ENCODE measurements at regions not wholly inside any gene's neighbourhood (a gene's known extent, or its start where the extent isn't known, plus 50 kb on each side); places are given as distances from the start of the nearest gene placed in this dataset.

DNA sequence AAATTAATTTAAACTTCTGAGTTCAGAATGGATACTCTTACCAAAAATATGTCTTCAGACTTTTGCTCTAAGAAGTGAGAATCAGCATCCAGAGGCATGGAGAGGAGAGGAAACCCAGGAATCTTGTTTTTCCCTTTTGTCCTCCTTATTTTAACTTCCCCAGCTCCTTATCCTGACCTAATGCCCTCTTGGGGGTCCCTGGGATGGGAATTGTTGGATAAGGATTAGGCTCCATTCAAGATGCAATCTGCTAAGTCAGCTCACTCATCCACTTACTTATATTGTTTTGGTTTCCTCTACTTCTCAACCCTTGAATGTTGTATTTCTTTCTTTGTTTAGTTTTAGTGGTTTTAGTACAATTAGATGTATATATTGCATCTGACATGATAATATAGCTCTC lies 208.4 kb upstream of the PCDH7 start:
- TF ChIP-seq, protein P1, sequence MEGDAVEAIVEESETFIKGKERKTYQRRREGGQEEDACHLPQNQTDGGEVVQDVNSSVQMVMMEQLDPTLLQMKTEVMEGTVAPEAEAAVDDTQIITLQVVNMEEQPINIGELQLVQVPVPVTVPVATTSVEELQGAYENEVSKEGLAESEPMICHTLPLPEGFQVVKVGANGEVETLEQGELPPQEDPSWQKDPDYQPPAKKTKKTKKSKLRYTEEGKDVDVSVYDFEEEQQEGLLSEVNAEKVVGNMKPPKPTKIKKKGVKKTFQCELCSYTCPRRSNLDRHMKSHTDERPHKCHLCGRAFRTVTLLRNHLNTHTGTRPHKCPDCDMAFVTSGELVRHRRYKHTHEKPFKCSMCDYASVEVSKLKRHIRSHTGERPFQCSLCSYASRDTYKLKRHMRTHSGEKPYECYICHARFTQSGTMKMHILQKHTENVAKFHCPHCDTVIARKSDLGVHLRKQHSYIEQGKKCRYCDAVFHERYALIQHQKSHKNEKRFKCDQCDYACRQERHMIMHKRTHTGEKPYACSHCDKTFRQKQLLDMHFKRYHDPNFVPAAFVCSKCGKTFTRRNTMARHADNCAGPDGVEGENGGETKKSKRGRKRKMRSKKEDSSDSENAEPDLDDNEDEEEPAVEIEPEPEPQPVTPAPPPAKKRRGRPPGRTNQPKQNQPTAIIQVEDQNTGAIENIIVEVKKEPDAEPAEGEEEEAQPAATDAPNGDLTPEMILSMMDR (conservative IDR thresholded peaks at IDR 0.05): no peak
- TF ChIP-seq ZFX (IDR thresholded peaks at IDR 0.05): no peak
- no peak overlapping the region for H3K27ac ChIP-seq

DNA sequence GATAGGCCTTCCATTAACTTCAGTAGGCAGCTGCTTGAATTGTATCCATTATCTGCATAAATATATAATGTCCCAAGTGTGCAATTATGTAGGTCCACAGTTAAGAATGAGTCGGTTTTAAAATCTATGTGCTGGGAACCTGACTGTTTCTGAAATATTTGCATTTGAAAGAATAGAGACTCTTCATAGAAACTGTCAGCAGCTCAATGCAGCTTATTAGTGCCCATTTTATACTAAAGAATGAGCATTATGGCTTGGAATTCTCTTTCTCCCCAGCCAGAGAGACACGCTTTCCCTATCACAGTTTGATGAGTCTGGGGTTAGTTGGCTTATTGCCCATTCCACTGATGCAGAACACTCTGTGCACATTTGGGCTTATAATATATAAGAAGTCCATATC lies 202.0 kb upstream of the PCDH7 start:
- TF ChIP-seq ZFX (IDR thresholded peaks at IDR 0.05): no peak
- TF ChIP-seq, protein P1 (conservative IDR thresholded peaks at IDR 0.05): no peak
- H3K27ac ChIP-seq: no peak overlapping the region

DNA sequence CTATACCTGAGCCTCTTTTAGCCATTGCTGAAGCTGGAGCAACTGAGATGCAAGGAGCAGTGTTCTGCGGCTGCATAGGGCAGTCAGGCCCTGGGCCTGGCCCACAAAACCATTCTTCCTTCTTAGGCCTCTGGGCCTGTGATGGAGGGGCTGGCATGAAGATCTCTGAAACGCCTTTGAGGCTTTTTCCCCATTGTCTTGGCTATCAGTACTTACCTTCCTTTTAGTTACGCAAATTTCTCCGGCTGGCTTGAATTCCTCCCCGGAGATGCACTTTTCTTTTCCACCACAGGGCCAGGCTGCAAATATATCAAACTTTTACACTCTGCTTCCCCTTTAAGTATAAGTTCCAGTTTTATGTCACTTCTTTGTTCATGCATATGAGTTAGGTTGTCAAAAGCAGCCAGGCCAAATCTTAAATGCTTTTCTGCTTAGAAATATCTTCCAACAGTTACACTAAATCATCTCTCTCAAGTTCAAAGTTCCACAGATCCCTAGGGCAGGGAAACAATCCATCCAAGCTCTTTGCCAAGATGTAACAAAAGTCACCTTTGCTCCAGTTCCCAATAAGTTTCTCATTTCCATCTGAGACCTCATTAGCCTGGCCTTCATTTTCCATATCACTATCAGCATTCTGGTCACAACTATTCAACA lies 194.4 kb upstream of the PCDH7 start:
- no peak overlapping the region for H3K27ac ChIP-seq
- TF ChIP-seq, protein P1 (conservative IDR thresholded peaks at IDR 0.05): no peak

DNA sequence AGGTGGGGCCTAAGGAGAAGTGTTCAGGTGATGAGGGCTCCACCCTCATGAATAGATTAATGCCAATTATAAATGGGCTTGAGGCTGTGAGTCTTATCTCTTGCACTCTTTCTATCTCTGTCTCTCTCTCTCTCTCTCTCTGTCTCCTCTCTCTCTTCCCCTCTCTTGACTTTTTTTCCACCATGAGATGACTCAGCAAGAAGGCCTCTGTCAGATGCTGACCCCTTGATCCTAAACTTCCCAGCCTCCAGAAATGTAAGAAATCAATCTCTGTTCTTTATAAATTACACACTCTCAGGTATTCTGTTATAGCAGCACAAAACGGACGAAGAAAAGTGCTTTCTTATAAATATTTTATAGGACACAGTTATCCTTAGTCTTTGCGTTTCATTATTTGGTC lies 184.9 kb upstream of the PCDH7 start:
- TF ChIP-seq, protein P1 (conservative IDR thresholded peaks at IDR 0.05): no peak
- no peak for TF ChIP-seq ZFX (IDR thresholded peaks at IDR 0.05)
- H3K27ac ChIP-seq: no peak overlapping the region

DNA sequence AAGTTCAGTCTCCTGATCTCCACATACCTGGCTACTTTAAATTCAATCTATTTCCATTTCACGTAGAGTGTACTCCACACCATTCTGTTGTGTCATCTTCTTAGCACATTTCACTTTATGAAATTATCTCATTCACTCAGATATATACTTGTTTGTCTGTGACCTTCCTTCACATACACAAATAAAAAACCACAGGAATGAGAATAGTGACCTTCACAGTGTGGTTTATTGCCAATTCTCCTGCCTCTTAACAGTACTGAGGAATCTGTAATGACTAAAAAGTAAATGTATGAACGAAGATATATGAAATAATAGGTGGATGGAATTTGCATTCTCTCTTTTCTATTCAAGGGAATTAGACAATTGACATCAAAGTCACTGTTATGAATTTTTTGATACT lies 183.9 kb upstream of the PCDH7 start:
- TF ChIP-seq, protein P1 (conservative IDR thresholded peaks at IDR 0.05): no peak
- TF ChIP-seq ZFX (IDR thresholded peaks at IDR 0.05): no peak

DNA sequence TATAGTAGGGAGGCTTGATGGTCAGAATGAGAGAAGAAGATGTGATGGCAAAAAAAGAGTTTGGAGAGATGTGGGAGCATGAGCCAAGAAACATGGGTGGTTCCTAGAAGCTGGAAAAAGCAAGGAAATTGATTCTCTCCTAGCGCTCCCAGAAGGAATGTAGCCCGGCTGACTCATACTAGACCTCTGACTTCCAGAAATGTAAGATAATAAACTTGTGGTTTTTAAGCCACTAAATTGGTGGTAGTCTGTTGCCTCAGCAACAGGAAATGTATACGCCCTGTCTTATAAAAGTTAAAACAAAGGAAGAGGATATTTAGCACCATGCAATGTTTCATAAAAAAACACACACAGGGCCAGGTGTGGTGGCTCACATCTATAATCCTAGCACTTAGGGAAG lies 182.7 kb upstream of the PCDH7 start:
- TF ChIP-seq, protein P1 (conservative IDR thresholded peaks at IDR 0.05): no peak
- no peak for TF ChIP-seq ZFX (IDR thresholded peaks at IDR 0.05)
- no peak overlapping the region for H3K27ac ChIP-seq

More for the DNA sequence above, 183.9 kb upstream of the PCDH7 start:
- H3K27ac ChIP-seq: no peak overlapping the region

DNA sequence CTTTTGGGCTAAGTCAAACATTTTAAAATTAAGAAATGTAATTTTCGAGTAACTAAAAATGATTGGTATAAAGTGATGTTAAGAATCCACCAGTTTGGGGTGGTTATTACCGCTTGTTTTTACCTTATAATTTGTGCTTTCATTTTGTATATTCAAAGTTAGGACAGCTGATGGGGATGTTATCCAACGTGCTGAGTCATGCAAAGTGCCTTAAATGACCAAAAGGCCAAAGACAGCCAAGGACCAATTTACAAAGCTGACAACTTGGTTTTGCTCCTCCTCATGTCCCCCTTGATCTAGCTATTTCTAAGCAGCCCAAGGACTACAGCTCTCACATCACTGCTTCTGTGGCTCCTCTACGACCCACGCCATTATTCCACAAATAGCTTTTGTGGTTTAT lies 181.4 kb upstream of the PCDH7 start:
- no peak for TF ChIP-seq ZFX (IDR thresholded peaks at IDR 0.05)
- TF ChIP-seq, protein P1 (conservative IDR thresholded peaks at IDR 0.05): no peak
- no peak overlapping the region for H3K27ac ChIP-seq

All from C4-2B (cell line).